ENCODE measurements at regions not wholly inside any gene's neighbourhood (a gene's known extent, or its start where the extent isn't known, plus 50 kb on each side); places are given as distances from the start of the nearest gene placed in this dataset.

DNA sequence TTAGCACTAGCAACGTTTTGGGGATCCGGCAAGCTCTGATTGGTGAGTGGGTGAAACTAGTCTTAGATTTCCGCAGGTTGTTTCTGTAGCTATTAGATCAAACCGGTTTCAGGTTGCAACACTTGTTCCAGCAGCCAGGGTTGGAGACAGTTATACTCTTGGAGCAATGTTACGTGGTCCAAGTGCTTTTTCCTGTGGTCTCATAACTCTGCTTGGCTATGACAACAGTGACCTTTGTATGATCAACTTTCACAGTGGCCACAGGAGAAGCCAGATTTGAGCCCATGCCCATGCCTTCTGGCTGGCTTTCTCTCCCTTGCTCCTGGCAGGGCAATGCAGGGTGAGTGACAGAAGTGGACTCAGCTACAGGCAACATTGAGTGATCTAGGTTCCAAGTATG lies 84.5 kb upstream of the TAF1B start:
- DNase-seq, result no peak

DNA sequence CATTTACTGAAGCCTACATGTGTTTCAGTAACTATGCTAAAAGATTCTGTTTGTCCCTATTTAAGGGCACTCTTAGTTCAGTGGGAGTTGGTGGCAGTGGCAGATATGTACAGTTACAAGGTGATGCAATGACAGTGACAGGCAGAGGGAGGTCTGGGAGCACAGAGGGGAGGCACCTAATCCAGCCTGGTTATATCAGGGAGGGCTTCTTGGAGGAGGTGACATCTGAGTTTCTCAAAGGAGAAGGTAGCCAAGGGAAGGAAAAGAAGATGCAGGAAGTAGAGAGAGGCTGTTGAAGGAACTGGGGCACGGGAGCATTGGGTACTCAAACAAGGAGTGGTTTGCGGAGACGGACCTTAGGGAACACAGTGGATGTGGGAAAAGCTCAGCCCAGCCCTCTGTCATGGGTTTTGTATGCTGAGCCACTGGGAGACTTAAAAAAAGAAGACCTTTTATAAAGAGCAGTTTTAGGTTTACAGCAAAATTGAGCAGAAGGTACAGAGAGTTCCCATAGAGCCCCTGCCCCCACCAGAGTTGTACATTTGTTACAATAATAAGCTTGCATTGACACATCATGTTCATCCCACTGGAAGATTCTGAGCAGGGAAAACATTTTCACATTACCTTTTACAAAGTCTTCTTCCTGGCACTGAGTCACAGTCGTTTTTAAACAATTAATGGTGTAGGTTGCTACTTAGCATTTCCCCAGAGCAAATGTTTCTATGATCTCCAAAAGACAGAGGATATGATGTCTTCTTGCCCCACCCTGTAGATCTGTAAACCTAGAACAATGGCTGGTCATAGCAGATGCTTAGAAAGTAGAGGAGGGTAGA lies 83.0 kb upstream of the TAF1B start:
- peak; percentile 11 for DNase-seq

DNA sequence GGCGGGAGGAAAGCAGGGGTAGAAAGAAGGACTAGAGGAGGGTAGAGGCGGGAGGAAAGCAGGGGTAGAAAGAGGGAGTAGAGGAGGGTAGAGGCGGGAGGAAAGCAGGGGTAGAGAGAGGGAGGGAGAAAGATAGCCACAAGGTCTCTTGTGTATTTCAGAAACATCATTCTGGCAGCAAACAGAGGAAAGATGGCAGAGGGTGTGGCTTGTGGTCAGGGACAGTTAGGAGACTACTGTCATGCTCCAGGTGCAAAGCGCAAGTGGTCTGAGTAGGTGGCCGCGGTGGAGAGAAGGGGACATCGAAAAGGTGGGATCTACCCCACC lies 82.4 kb upstream of the TAF1B start:
- no peak for DNase-seq

DNA sequence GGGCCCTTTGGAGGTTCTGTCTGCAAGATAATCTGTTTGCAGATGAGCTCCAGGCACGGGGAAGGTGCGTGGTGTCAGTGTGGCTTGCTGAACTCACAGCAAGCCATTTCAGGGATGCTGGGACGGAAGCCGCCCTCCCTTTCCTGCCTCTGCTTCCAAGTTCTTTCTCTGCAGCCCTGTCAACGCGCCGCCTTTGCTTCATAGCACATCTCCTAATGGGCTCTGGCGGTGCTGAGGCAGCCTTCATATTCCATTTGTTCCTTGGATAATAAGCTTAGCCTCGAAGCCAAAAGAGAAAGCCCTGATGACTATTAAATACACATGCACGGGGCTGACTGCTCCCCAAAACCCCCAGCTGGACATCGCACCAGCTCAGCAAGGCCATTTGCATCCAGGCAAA lies 81.7 kb upstream of the TAF1B start:
- DNase-seq, result no peak

DNA sequence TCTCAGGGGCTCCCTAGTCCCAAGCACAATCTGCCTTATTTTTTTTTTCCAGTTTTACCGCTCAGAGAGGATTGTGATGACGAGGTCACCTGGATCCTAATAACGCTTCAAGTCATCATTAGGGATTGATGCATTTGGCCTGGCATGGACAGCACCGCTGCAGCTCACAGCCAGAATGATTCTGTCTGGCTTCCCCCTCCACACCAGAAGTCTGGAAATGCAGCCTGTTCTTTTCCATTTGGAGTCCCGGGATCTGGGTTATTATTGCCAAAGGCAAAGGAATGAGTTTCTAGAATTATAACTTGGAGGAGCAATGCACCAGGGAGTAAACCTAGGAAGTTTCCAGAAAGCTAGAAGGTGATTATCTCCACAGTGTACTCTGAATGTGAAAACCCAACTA lies 81.1 kb upstream of the TAF1B start:
- DNase-seq, result no peak

DNA sequence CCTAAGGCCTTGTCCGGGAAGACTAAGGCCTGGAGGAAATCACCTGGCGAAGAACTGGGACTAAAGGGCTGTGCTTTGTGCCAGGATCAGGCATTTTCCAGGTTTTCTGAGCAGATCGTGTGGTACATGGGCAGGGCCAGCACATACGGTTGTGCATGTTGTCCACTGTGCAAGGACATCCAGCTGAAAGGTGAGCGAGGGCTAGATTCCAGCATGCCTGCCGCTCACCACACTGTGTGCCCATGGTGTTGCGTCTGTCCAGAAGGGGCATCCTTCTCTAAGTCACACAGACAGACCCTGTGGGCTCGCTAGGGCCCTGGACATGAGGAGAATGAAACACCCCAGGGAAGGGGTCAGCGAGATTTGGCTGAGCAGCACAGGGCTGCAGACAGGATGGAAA lies 80.3 kb upstream of the TAF1B start:
- no peak for DNase-seq

DNA sequence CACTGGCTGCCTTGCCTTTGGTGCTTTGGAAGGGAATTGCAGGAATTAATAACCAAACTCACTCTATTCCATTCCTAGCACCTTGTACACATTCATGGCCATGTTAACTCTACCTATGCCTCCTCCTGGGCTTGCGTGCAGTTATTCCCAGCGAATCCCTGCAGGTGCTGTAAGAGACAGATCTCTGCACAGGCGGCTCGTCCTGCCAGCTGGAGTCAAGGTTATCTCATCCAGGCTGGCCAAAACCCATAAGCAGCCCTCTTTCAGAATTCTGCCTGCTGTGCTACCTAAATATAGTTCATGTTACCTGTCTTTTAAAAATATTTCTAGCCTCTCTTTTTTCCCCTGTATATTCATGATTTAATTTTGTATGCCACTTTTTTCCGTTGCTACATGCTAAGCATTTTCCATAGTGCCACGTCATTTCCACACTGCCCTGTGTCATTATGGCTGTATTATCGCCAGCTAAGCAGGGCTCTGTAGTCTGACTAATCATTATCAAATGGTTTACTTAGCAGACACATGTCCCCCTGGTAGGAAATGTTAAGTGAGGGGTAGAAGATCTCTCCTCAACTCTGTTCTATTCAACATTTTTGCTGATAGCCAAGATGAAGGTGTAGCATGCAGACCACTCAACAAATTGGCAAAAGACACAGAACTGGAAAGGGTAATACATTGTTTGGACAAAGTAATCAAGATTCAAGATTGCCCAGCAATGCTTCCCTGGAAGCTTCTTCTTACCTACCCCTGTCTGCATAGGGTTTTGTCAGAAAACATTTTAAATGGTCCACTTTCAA lies 79.7 kb upstream of the TAF1B start:
- peak; percentile 65 for DNase-seq

DNA sequence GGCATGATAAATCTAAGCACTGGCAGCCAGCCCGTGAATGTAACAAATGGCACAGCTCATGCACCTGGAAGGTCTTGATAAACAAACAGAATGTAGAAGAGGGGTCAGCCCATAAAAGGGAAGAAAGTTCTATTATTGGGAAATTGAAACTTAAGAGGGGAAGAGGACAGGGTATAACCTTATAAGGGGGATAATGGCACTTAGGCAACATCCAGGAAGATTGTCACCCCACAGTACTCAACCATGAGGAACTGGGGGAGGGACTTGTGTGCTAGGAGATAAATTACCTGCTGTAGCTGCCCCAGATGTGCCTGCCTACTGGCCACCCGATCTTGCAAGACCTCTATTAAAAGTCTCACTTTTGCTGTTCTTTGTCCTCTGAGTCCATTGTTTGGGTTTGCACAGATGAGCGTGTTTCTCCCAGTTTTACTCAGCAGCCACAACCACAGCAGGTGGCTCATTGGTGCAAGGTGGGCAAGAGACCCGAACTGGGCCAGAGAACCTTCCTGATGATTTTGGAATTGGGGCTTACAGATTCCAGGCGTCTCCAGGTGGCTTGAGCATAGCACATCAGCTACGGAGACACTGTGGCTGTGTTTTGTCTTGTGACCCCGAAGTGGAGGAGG lies 79.0 kb upstream of the TAF1B start:
- peak; percentile 80 for DNase-seq

DNA sequence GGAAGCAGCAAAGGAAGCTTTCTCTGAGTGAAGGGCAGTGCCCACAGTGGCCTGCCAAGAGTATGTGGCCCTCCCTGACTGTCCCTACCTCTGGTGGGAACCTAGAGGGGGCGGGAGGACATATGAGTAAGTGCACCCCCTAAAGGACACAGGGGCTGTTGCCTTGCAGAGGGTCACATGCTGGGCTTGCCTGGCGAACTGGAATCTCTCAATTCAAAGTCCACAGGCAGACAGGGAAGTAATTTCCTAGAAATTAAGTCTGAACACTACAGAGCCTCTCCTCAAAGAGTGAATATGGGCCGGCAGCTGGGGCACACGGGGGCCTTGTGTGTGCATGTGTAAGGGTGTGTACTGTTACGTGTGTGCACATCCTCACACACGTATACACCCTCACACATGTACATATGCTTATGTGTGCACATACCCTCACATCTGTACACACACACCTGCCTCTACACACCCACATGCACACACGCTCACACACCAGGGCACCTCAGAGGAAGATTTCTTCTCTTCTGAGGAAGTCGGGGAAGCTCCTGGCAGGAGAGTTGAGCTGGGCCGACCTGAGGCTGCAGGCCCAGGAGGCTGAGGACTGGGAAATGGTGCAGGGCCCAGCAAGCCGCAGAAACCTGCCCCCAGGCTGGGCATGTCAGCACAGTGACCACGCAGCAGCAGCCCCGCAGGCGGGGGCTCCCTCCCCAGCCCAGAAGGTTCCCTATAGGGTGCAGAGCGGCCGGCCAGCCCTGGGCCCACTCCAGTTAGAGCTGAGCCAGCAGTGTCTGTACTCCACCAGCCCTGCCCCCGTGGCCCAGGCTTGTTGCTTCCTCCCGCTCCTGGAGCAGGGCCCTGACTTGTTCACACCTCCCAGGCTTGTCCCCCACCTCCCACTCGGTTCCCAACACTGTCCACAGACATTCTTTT lies 77.4 kb upstream of the TAF1B start:
- DNase-seq, result peak; percentile 15

DNA sequence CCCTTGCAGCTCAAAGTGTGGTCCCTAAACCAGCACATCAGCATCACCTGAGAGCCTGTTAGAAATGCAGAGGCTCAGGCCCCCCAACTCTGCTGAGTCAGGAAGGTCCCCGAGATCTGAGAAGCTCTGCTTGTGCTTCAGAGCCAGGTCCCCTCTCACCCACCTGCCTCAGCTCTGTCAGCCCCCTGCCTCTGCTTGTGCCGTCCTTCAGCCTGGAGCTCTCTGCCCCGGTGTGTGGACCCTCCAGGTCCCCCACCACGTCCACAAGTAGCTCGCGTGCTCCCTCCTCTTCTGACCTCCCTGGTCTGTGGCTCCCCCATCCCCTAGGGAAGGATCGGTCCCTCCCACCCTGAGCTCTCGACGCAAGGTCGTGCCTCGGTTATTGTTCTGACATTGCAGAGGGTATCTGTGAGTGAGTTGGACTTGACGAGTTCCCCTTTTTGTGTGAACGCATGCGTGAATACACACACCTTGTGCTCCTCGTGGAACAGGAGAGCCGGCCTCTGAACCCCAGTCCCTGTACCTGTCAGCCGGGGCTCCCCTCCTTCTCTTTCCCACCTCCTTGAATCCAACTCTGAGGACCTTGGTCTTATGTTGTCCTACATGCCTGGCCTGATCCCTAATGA lies 75.5 kb upstream of the TAF1B start:
- DNase-seq, result no peak

DNA sequence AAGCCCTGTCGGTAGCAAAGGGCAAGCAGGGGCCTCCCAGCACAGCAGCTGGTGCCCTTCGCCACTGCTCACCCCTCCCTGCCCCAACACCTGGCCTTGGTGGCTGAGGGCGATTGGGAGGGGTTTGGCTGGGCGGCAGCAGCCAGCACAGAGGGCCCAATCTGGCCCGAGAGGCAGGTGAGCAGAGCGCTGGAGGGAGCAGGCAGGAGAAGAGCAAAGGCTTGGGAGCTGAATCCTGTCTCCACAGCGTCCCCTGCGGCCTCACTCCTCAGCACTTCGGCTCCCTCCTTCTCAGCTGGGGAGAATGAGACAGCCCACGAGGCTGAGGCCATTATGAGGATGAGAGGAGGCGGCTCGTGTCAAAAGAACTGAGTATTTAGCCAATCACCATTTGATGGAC lies 74.9 kb upstream of the TAF1B start:
- DNase-seq, result no peak

DNA sequence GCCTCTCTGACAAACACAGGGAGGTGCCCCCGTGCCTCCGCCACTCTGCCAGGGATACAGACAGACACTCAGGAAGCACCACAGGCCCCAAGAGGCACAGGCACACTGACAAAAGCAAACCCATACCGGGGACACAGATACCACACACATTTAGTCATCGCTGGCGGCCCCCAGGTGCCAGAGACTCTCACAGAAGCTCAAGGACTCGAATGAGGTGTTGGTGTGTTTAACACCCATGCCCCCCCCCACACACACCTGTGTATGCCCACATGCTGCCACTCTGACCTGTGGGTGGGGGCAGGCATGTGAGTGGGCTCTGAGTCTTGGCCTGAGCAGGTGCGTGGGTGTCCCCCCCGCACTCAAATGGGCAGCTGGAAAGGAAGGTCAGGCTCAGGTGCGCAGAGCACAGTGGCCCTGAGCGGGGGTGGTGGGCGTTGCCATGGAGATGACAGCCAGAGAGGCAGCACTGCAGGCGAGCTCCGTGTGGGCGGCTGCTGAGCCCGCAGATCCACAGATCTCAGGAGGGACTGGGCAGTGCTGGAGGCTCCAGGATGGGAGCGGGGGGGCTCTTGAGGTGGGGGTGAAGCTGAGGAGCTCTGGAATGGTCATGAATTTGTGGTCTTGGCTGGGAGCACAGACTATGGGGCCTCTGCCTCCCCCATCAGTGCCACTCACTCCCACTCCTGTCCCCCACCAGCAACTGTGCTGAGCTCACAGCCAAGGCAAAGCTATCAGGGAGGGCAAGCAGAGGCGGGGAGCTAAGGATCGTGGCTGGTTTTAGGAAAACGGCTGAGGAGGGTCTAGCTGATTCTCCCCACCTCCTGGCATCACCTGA lies 73.9 kb upstream of the TAF1B start:
- DNase-seq, result no peak

DNA sequence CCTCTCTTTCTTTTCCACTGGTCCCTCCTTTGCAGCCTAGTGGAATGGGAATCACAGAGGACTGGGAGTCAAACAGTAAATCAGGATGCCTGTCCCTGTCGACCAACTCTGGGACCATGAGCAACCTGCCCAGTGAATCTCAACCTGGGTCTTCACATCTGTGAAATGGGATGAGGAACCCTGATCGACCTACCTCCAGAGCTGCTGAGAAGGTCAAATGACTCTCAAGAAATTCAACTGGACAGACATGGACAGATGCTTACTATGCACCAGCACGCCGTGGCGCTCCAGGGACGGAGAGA lies 73.3 kb upstream of the TAF1B start:
- no peak for DNase-seq

DNA sequence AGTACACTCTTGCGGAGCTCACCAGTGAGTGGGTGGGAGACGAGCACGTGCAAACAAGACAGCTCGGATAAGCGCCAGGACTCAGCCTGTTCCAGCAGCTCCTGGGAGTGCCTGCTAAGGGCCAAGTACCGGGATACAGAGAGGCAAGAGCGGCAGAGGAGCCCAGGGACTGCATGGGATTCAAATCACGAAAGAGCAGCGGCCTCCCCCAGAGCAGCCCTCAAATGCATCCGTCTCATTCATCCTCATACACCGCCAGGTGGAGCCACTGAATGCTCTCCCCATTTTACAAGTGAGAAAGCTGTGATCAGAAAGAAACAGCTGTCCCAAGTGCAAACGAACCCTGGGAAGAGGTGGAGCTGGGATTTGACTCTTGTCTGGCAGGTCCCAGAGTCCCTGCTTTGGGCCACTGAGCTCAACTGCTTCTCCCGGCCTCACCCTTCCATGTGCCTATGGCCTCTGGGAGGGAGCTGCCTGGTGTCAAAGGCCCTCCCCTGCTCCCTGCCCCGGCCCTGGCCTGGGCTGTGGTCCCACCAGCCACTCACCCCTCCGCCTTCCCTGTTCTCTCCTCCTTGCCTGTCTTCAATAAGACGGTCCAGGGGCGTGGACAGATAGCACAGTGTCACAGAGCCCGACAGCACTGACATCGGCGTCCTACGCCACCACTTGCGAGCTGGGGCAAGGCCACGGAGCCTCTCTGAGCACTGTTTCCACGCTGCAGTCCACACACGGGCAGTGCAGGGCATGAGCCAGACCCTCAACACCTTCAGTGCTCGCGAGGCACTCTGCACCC lies 72.8 kb upstream of the TAF1B start:
- DNase-seq, result peak; percentile 56

DNA sequence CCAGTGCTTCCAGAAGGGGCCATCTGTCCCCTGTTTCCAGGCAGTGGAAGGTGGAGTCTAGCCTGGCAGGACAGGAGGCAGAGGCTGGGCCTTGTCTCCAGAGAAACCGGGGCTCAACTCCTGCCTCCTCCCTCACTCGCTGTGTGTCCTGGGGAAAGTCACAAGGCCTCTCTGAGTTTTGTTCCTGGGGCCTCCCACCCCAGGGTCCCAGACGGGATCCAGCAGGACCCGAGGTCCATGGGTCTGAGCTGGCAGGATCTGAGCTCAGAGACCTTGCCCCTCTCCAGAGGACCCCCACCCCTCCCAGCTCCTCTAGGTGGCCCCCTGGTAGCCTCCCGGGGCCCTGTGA lies 72.2 kb upstream of the TAF1B start:
- DNase-seq, result no peak

DNA sequence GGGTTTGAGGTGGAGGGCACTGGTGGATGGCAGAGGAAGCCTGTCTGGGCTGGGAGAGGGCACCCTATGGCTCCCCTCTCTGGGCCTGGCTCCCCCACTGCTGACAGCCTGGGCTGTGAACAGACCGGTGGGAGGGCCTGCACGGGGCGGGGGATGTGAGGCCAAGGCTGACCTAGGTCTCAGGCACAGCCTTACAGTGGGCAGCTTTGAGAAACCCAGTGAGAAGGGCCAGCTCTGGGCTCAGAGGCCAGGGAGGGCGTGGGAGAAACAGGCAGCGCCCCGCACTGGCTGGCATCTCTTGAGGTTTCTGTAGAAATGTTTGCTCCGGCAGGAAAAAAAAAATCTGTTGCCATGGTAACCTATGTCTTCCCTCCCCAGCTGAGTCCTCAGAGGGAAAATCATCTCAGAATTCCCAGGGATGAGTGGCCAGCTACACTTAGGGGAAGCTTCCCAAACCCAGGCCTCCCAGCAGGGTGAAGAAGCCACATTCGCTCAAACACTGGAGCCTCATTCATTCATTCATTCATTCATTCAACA lies 71.7 kb upstream of the TAF1B start:
- no peak for DNase-seq

DNA sequence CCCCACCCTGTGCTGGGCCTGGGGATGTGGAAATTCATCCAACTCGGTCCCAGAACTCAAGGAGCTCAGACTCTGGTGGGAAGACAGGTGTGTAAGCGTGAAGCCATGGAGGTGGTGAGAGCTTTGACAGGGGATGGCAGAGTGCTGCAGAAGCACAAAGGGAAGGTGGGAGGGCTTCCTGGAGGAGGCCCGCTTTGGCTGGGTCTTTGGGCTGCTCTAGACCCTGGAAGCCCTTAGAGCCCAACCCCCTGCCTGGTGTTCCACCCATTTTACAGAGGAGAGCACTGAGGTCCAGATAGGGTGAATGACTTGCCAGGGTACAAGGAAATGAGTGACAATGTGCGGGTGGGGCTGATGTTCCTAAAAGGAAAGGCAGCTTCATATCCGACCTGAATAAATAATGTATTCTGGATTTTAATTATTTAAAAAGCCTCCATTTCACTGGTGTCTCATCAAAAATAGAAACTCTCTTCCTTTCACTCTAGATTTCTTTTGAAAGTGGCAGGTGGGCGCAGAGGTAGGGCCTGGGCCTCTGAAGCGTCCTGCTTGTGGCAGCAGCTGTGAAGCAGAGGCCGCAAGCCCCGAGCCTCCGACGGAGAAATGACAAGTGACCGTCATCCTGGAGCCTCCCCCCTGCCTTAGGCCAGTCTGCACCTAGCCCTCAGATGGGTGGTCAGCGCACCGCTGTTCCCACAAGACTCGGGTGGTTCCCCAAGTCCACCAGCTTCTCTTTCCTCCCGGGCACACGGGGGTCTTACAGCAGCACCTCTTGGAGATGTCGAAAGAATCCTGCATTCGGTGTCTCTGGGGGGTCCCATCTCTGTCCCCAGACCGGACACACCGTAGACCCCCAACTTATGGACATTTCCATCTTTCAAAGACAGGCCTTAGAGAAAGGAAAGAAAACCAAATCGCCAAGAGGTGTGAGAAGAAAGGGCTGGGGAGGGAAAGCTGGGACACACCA lies 71.0 kb upstream of the TAF1B start:
- DNase-seq, result no peak

DNA sequence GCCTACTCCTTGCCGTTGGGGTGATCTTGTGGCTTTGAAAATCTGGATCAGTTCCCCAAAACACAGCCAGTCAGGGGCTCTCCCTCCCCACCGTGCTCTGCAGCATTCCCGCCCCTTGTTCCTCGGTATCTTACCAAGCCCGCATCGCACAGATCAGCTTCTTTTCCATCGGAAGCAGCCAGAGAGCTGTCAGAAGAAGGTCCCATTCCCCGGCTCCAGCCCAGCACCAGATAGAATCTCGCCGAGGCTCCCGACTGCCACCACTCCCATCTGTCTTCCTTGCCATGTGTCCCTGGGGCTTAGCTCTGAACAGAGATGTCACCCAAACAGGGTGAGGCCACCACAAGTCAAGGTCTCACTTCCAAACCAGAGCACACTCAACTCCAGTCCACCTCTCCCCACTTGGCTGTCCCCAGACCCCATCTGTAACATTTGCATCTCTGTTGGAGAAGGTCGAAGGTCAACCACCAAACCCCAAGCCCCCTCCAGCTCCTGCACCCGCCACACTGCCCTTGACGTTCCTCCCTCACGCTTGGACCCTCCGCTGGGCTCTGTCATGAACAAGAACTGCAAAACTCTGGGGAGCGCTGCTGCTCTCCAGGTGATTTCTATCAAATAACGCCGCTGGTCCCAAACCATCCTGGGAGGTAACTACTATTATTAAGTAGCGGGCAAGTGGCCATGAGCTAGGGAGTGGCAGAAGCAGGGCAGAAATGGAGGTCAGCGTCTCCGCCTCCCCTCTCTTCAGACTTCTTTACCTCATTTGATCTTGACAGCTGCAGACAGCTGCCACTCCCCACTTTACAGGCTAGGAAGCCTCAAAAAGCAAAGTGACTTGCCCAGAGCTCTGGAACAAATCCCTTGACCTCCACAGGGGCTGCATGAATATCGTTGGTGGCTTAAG lies 70.0 kb upstream of the TAF1B start:
- no peak for DNase-seq

DNA sequence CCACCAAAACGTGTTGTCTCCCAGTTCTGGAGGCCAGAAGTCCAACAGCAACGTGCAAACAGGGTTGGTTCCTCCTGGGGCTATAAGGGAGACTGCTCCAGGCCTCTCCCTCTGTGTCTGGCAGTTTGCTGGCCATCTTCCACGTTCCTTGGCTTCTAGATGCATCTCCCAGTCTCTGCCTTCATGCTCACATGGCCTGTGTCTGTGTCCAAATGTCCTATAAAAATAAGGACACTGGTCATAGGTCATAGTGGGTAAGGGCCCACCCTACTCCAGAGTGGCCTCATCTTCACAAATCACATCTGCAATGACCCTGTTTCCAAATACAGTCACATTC lies 69.4 kb upstream of the TAF1B start:
- DNase-seq, result no peak
